Activated CD4-positive, alpha-beta T cell treated with anti-CD3 and anti-CD28 coated beads, Interleukin-2, Interleukin-4, amounts not matched to agents 100 ng/mL and 50 ng/mL, durations not matched to agents 16 hours and 8 hours (primary cell): ENCODE measurements at regions not wholly inside any gene's neighbourhood (a gene's known extent, or its start where the extent isn't known, plus 50 kb on each side); places are given as distances from the start of the nearest gene placed in this dataset.
"Not testable (repeated sequence)": the region's sequence is repeated elsewhere in the genome, so short reads cannot be mapped to it uniquely, and the experiment has no call there.

ENCODE experiments used
- DNase-seq: peaks from one replicate; pipeline ENCODE4 v3.0.0-alpha.2; 2020; ENCODE audit warnings: low spot score

DNA sequence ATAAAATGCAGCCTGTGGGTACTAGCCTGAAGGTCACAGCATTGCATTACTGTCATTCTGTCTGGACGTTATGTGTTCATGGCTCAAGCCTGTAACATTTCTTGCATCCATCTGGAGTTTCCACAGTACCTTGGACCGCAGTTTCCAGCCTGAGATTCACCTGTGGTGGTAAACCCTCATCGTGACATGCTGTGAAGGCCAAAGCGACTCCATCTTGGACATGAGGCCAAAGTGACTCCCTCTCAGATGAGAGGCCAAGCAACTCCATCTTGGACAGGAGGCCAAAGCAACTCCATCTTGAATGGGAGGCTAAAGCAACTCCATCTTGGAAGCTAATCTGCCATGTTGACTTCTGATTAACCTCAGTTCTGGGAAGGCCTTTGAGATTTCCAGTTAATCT is 257.7 kb upstream of the MYT1L start:
- no peak for DNase-seq

DNA sequence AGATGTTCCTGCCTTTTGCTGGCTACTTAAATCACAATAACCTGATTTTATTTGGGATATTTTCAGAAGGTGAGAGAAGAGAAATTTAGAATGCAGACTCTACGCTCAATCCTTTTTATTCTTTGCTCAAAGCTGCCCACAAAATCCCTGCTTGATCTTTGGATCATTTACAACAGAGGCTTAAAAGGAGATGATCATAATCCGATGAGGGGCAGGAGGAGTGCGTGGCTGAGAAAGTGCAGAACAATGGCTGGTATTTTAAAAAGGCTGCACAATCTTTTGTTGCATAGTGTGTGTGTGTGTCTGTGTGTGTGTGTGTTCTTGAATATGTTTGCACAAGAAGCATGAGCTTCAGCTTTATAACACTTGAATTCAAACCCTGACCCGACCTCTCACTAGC is 256.3 kb upstream of the MYT1L start:
- no peak for DNase-seq

DNA sequence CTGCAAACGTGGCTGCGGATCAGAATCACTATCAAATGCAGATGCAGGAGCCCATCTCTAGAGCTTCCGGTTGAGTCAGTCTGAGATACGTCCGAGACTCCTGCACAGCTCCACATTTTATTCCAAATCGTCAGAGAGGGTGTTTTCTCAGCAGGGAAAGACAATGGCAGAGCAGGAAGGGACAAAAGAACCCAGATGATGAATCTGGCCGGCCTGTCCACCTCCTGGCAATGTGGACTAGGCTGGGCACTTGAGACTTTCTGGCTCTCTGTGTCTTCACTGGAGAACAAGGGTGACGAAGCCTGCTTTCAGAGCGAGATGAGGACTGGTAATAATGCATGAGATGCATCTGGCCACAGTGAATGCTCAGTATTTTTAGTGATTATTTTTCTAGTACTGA is 255.9 kb upstream of the MYT1L start:
- no peak for DNase-seq

GRCh38 chr2:2586068-2586776 is 255.1 kb upstream of the MYT1L start:
- DNase-seq, result no peak

- DNase-seq, result no peak
These were observed 252.0 kb upstream of the MYT1L start for GRCh38 chr2:2582998-2583545.

DNA sequence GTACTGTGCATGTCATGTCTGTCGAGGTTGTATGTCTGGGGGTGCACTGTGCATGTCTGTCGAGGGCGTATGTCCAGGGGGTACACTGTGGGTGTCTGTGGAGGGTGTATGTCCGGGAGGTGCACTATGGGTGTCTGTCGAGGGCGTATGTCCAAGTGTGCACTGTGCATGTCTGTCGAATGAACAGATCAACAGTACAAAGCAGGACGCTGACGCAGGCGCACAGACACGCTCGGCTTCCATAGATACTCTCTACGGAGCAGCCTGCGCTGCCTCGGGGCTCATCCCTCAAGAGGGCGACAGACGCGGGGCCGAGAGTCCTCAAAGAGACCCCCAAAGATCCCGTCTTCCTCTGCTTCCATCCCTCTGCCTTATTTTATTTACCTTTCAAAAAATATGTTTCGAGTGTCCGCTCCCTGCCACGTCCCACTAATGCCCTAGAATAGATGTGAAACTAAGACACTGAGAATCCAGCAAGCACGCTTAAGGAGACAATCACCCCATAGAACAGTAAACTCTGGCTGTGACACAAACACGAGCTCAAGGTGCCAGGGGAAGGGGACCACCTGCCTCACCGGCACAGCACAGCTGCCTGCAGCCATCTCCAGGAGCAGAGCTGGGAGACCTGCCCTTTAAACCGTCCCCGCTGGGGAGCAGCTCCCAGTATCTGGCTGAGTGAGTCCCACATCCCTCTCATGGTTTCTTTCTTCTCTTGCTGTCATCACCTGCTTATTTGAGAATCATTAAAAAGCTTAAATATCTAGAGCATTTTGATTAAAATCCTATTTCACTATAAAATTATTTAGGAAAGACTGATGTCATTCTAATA is 250.5 kb upstream of the MYT1L start:
- DNase-seq, result no peak

DNA sequence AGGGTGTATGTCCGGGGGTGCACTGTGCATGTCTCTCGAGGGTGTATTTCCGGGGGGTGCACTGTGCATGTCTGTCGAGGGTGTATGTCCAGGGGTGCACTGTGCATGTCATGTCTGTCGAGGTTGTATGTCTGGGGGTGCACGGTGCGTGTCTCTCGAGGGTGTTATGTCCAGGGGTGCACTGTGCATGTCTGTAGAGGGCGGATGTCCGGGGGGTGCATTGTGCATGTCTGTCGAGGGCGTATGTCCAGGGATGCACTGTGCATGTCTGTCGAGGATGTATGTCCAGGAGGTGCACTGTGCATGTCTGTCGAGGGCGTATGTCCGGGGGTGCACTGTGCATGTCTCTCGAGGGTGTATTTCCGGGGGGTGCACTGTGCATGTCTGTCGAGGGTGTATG is 249.8 kb upstream of the MYT1L start:
- DNase-seq, result not testable (repeated sequence)

GRCh38 chr2:2580341-2580740 is 249.3 kb upstream of the MYT1L start:
- no peak for DNase-seq

DNA sequence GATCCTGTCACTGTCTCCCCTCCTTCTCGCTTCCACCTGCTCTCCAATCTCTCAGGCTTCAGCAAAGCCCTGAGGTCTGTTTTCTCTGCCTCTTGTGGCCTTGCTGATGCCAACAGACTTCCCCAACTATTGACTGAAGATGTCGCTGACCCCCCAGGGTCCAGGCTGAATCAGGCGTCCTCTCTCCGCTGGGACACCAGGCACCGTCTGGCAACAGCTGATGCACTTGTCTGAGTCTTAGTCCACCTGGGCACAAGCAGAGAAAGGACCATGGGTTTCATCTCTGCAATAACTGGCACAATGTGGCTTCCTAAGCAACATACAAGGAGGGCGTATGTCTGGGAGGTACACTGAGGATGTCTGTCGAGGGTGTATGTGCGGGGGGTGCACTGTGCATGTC is 248.7 kb upstream of the MYT1L start:
- no peak for DNase-seq

DNA sequence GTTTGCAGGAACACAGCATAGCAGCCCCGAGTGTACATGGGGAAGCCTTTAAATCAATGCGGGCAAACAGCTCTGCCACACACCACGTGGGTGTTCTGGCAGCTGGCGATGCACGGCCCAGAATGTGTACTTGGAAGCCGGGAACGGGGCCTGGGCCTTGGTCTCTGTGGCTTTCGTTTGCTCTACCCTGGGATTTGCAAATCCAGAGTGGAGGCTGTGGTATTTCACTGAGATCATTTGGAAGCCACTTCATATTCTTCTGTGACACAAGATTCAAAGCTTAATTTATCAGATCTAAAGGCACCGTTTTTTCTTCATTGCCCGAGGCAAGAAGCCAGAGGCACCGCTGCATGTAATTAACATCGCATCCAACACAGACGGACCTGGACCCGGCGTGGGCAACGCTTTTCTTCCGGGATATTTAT is 246.3 kb upstream of the MYT1L start:
- DNase-seq, result no peak

DNA sequence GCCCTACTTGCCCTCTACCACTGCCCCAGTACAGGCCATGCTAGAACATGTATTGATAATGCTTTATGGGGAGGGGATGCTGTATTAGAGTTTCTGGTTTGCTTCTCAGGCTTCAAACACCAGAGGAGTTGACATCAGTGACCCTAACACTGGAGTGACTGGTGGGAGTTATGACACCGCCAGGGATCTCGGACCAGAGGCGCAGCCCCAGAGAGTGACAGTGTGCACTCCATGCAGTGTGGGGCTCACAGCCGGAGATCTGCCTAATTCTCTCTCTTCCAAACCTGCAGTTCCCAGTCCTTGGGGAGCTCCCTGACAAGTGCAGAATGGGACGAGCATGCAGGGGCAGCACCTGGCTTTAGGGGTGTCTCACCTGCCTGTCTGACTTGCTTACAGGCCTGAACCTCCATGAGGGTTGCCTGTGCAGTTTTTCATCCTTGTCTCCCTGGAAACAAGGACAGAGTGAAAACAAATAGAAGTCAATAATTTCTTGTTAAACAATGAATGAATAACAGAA is 244.9 kb upstream of the MYT1L start:
- no peak for DNase-seq

- DNase-seq, result no peak
These were observed 244.1 kb upstream of the MYT1L start for GRCh38 chr2:2575181-2575577.

DNA sequence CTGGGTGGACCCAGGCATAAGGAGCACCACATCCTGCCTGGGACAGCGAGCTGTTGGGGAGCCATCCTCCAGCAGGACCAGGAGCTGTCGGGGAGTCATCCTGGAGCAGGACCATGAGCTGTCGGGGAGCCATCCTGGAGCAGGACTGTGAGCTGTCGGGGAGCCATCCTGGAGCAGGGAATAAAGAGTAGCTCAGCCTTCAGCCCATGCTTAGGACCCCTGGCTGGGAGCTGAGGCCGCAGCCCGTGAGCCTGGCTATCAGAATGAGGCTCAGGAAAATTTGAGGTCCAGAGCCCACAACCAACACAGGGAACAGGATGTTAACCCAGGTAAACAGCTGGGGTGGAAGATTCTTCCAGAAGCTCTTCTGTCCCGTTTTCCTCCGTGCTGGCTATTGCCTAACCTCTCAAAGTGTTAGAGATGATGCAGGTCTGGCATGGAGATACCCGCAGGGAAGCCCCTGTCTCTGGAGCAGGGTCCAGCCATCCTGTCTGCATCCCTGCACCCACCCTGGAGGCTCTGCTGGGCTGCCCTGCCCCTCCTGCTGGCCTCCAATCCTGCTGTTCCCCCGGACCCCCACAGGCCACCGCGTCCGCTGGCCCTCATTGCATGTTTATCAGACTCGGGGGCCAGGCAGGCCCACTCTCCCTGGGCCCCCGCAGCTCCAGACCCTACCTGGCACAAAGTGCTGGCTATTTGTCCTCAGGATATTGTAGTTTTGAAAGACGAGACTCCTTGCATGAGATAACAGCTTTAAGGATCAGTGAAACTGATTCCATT is 243.5 kb upstream of the MYT1L start:
- no peak for DNase-seq

GRCh38 chr2:2573658-2574293 is 242.7 kb upstream of the MYT1L start:
- DNase-seq, result no peak

DNA sequence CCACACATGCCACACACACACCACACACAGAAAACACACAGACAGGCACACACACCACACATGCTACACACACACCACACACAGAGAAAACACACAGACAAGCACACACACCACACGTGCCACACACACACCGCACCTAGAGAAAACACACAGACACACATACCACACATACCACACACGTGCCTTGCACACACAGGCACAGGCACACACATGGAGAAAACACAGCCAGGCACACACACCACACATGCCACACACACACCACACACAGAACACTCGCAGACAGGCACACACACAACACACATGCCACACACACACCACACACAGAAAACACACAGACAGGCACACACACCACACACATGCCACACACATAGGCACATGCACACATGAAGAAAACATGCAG is 242.1 kb upstream of the MYT1L start:
- no peak for DNase-seq

- DNase-seq, result no peak
These were observed 241.5 kb upstream of the MYT1L start for GRCh38 chr2:2572393-2573204.

- no peak for DNase-seq
These were observed 240.5 kb upstream of the MYT1L start for GRCh38 chr2:2571301-2572150.

GRCh38 chr2:2570871-2571270 is 239.8 kb upstream of the MYT1L start:
- DNase-seq, result no peak

DNA sequence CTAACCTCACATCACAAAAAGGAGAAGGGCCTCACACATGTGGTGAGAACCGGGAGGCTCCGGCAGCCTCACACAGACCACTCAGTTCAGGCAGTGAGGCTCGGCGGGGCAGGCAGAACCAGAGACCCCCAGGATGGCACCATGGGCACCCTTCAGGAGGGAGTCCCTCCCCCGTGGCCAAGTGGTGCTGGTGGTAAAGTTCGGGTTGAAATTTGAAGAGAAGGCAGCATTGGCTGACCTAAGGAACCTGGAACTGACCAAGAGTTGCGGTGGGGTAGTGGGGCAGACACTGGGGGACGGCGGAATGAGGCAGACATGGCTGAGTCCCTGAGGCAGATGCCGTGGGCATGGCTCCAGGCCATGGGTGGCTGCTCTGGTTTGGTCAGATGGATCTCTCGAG is 239.3 kb upstream of the MYT1L start:
- DNase-seq, result no peak

GRCh38 chr2:2569836-2570235 is 238.8 kb upstream of the MYT1L start:
- DNase-seq, result no peak
